CD1c-positive myeloid dendritic cell (primary cell): ENCODE measurements at regions not wholly inside any gene's neighbourhood (a gene's known extent, or its start where the extent isn't known, plus 50 kb on each side); places are given as distances from the start of the nearest gene placed in this dataset.

ENCODE experiments used
- DNase-seq: peaks from one replicate; pipeline ENCODE4 v3.0.0-alpha.2; 2016; ENCODE audit errors: extremely low spot score

GRCh38 chr6:156150391-156150790 lies 626.8 kb upstream of the ARID1B start:
- no peak for DNase-seq

GRCh38 chr6:156146891-156147290 lies 630.3 kb upstream of the ARID1B start:
- DNase-seq, result no peak

- DNase-seq, result no peak
These were observed 645.8 kb upstream of the ARID1B start for GRCh38 chr6:156131221-156131903.

- no peak for DNase-seq
These were observed 650.6 kb upstream of the ARID1B start for GRCh38 chr6:156126535-156126934.

- DNase-seq, result no peak
These were observed 651.3 kb upstream of the ARID1B start for GRCh38 chr6:156125844-156126243.

GRCh38 chr6:156123731-156124130 lies 653.4 kb upstream of the ARID1B start:
- no peak for DNase-seq

- DNase-seq, result no peak
These were observed 655.2 kb upstream of the ARID1B start for GRCh38 chr6:156121973-156122372.

- DNase-seq, result no peak
These were observed 658.9 kb upstream of the NOX3 start for GRCh38 chr6:156114541-156114940.

- DNase-seq, result no peak
These were observed 658.0 kb upstream of the NOX3 start for GRCh38 chr6:156113631-156114030.

- DNase-seq, result no peak
These were observed 656.3 kb upstream of the NOX3 start for GRCh38 chr6:156111913-156112312.

GRCh38 chr6:156110249-156110648 lies 654.6 kb upstream of the NOX3 start:
- no peak for DNase-seq

- DNase-seq, result no peak
These were observed 654.1 kb upstream of the NOX3 start for GRCh38 chr6:156109713-156110112.

- DNase-seq, result no peak
These were observed 652.0 kb upstream of the NOX3 start for GRCh38 chr6:156107624-156108101.

- DNase-seq, result no peak
These were observed 646.5 kb upstream of the NOX3 start for GRCh38 chr6:156102129-156102528.

GRCh38 chr6:156098839-156099238 lies 643.2 kb upstream of the NOX3 start:
- no peak for DNase-seq

- DNase-seq, result no peak
These were observed 631.8 kb upstream of the NOX3 start for GRCh38 chr6:156087487-156087886.

GRCh38 chr6:156082012-156082411 lies 626.4 kb upstream of the NOX3 start:
- DNase-seq, result no peak

- DNase-seq, result no peak
These were observed 624.7 kb upstream of the NOX3 start for GRCh38 chr6:156080371-156080770.

GRCh38 chr6:156068881-156069280 lies 613.2 kb upstream of the NOX3 start:
- no peak for DNase-seq

- DNase-seq, result no peak
These were observed 610.2 kb upstream of the NOX3 start for GRCh38 chr6:156065849-156066248.

GRCh38 chr6:156062091-156062563 lies 606.5 kb upstream of the NOX3 start:
- no peak for DNase-seq

- DNase-seq, result no peak
These were observed 605.8 kb upstream of the NOX3 start for GRCh38 chr6:156061465-156061864.

- DNase-seq, result peak; percentile 3
These were observed 604.4 kb upstream of the NOX3 start for GRCh38 chr6:156060013-156060412.

- DNase-seq, result no peak
These were observed 602.7 kb upstream of the NOX3 start for GRCh38 chr6:156058356-156058755.
